ENCODE measurements at regions not wholly inside any gene's neighbourhood (a gene's known extent, or its start where the extent isn't known, plus 50 kb on each side); places are given as distances from the start of the nearest gene placed in this dataset.

DNA sequence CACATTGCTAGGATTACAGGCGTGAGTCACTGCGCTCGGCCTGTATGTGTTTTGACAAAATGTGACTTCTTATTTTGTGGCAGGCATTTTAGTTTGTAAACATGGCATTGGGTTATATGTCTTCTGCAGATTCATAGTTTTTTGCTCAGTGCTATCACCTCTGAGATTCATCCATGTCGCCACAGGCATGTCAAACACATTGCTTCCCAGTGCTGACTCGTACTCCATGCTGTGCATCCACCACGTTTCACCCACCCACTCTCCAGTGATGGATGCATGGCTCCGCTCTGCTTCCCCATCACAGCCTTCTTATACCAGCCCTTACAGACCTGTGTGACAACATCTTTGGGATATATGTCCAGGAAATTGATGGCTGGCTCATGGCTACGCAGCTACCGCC is 158.8 kb downstream of the GAS1 start:
- no peaks in the 10 kb centered on the region for H3K27me3 ChIP-seq (ENCODE audit: control insufficient read depth, insufficient read depth, low read length)
- no peaks in the 10 kb centered on the region for H3K36me3 ChIP-seq (ENCODE audit: control insufficient read depth, insufficient read depth, low read length)
- H3K4me3 ChIP-seq (ENCODE audit: low read length) = no peak overlapping the region
- H3K4me1 ChIP-seq (ENCODE audit: control insufficient read depth, insufficient read depth, low read length) = no peaks in the 10 kb centered on the region
- H3K9ac ChIP-seq (ENCODE audit: low read length) = no peak overlapping the region
- no peaks in the 10 kb centered on the region for H3K9me3 ChIP-seq (ENCODE audit: control insufficient read depth, low read length)

DNA sequence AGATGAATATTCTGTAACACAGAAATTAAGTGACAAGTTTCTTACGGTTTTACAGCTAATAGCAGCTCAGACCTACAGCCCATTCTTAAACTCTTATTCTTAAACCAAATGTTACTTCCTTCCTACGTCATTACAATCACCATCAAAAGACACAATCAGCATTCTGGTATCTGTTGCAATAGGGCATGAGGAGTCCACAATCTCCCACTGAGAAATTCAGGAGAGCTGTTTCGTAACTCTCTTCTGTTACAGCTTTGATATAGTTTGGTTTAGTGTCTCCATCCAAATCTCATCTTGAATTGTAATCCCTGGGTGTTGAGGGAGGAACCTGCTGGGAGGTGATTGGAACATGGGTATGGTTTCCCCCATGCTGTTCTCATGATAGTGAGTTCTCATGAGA is 163.4 kb downstream of the GAS1 start:
- H3K9me3 ChIP-seq (ENCODE audit: control insufficient read depth, low read length) = no peaks in the 10 kb centered on the region
- no peaks in the 10 kb centered on the region for H3K4me1 ChIP-seq (ENCODE audit: control insufficient read depth, insufficient read depth, low read length)
- H3K27me3 ChIP-seq (ENCODE audit: control insufficient read depth, insufficient read depth, low read length) = no peaks in the 10 kb centered on the region
- H3K36me3 ChIP-seq (ENCODE audit: control insufficient read depth, insufficient read depth, low read length) = no peaks in the 10 kb centered on the region
- H3K4me3 ChIP-seq (ENCODE audit: low read length) = no peak overlapping the region
- H3K9ac ChIP-seq (ENCODE audit: low read length) = no peak overlapping the region

- H3K4me1 ChIP-seq (ENCODE audit: control insufficient read depth, insufficient read depth, low read length) = no peaks in the 10 kb centered on the region
- no peak overlapping the region for H3K9ac ChIP-seq (ENCODE audit: low read length)
- H3K27me3 ChIP-seq (ENCODE audit: control insufficient read depth, insufficient read depth, low read length) = no peaks in the 10 kb centered on the region
- no peaks in the 10 kb centered on the region for H3K9me3 ChIP-seq (ENCODE audit: control insufficient read depth, low read length)
- no peak overlapping the region for H3K4me3 ChIP-seq (ENCODE audit: low read length)
- H3K36me3 ChIP-seq (ENCODE audit: control insufficient read depth, insufficient read depth, low read length) = no peaks in the 10 kb centered on the region
Measured at GRCh38 chr9:86782831-86783230, 164.5 kb downstream of the GAS1 start.

DNA sequence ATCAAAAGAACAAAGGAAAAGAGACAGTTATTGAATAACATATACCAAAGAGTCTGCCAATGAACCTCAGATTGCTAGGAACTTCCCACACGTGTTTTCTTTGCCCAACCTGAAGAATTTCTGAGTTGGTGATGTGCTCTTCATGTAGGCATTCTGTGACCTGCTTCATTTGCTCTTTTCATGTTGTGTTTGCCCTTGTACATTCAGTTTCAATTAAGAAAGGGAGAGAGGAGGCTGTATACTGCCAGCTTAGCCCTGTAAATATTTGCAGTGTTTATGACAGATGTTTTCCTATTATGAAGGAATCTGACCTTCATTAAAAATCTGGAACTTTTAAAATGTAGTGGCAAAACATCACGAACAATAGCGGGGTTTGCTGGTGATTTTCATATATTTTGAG is 168.5 kb downstream of the GAS1 start:
- Histone ChIP-seq H3K9ac (ENCODE audit: low read length) (no peak overlapping the region), H3K9me3 (ENCODE audit: control insufficient read depth, low read length) (no peaks in the 10 kb centered on the region), H3K4me1 (ENCODE audit: control insufficient read depth, insufficient read depth, low read length) (no peaks in the 10 kb centered on the region), H3K27me3 (ENCODE audit: control insufficient read depth, insufficient read depth, low read length) (no peaks in the 10 kb centered on the region), H3K4me3 (ENCODE audit: low read length) (no peak overlapping the region), H3K36me3 (ENCODE audit: control insufficient read depth, insufficient read depth, low read length) (no peaks in the 10 kb centered on the region)

DNA sequence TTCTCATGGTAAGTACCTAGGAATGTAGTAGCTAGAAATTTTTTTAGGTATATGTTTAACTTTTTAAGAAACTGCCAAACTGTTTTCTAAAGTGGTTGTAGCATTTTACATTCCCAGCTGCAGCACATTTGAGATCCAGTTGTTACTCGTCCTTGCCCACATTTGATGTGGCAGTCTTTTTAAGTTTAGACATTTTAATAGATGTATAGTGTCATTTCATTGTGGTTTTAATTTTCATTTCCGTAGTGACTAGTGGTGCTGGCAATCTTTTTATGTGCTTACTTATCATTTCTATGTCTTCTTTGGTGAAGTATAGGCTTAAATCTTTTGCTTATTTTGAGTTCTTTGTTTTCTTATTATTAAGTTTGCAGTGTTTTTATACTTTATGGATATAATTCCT is 171.6 kb downstream of the GAS1 start:
- Histone ChIP-seq H3K4me3 (ENCODE audit: low read length) (no peak overlapping the region), H3K4me1 (ENCODE audit: control insufficient read depth, insufficient read depth, low read length) (no peaks in the 10 kb centered on the region), H3K9ac (ENCODE audit: low read length) (no peak overlapping the region), H3K36me3 (ENCODE audit: control insufficient read depth, insufficient read depth, low read length) (no peaks in the 10 kb centered on the region), H3K9me3 (ENCODE audit: control insufficient read depth, low read length) (no peaks in the 10 kb centered on the region), H3K27me3 (ENCODE audit: control insufficient read depth, insufficient read depth, low read length) (no peaks in the 10 kb centered on the region)

DNA sequence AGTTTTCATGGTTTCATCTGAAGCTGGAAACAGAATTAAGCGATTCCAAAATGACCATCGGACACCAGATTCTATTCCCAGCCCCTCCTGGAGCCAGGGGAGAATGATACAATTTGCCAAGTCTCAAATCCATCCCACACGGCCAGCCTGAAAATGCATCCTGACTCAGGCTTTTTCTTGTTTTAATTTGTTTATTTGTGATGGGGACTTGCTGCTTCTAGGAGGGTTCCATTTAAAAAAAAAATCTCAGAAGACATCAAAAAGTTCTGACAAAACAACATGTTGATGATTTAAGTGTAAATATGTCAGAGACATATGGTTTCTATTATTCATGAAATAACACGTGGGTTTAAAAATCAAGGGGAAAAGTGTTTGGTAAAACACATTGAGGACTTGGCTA is 173.2 kb downstream of the GAS1 start:
- Histone ChIP-seq H3K36me3 (ENCODE audit: control insufficient read depth, insufficient read depth, low read length) (no peaks in the 10 kb centered on the region), H3K9me3 (ENCODE audit: control insufficient read depth, low read length) (no peaks in the 10 kb centered on the region), H3K27me3 (ENCODE audit: control insufficient read depth, insufficient read depth, low read length) (no peaks in the 10 kb centered on the region), H3K9ac (ENCODE audit: low read length) (no peak overlapping the region), H3K4me1 (ENCODE audit: control insufficient read depth, insufficient read depth, low read length) (no peaks in the 10 kb centered on the region), H3K4me3 (ENCODE audit: low read length) (no peak overlapping the region)

DNA sequence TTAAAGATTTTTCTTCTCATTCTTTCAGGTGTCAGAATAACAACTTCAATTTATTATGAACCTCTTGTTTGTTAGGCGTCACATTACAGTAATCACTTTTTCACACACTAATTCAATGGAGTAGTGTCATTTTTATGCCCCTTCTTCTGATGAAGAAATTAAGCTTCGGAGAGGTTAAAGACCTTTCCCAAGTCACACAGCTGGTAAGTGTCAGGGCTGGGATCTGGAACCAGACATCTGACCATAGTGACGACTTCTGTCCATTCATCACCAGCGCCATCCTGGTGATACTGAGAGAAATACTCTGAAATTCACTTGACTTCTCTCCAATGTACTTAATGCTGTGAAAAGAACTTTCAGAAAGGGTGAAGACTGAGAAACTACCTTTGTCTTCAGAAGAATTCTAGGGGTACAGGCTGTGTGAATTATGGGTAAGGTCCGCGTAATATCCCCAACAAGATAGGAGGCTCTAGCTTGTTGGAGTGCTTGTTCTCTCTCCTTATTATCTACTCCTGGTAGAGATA is 173.8 kb downstream of the GAS1 start:
- no peaks in the 10 kb centered on the region for H3K9me3 ChIP-seq (ENCODE audit: control insufficient read depth, low read length)

DNA sequence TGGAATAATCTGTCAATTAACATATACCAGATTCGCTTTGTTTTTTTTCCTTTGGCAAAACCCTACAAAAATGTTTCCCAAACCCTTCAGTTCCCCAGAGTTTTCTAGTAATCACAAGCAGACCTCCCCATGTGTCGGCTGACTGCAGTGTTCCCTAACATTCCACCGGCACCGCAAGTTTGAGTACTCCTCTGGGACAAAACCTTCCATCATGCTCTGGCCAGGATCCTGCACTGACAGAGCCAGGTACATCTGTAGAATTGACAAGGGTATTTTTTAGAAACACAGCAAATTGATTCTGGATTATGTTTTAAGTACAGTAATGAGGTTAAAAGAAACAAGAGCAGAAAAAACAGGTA is 174.7 kb downstream of the GAS1 start:
- Histone ChIP-seq H3K4me3 (ENCODE audit: low read length) (no peak overlapping the region), H3K9me3 (ENCODE audit: control insufficient read depth, low read length) (no peaks in the 10 kb centered on the region), H3K36me3 (ENCODE audit: control insufficient read depth, insufficient read depth, low read length) (no peaks in the 10 kb centered on the region), H3K4me1 (ENCODE audit: control insufficient read depth, insufficient read depth, low read length) (no peaks in the 10 kb centered on the region), H3K27me3 (ENCODE audit: control insufficient read depth, insufficient read depth, low read length) (no peaks in the 10 kb centered on the region), H3K9ac (ENCODE audit: low read length) (no peak overlapping the region)

More for the DNA sequence above, 173.8 kb downstream of the GAS1 start:
- Histone ChIP-seq H3K27me3 (ENCODE audit: control insufficient read depth, insufficient read depth, low read length) (no peaks in the 10 kb centered on the region), H3K36me3 (ENCODE audit: control insufficient read depth, insufficient read depth, low read length) (no peaks in the 10 kb centered on the region), H3K4me3 (ENCODE audit: low read length) (no peak overlapping the region), H3K9ac (ENCODE audit: low read length) (no peak overlapping the region), H3K4me1 (ENCODE audit: control insufficient read depth, insufficient read depth, low read length) (no peaks in the 10 kb centered on the region)

- Histone ChIP-seq H3K4me1 (ENCODE audit: control insufficient read depth, insufficient read depth, low read length) (no peaks in the 10 kb centered on the region), H3K9me3 (ENCODE audit: control insufficient read depth, low read length) (no peaks in the 10 kb centered on the region)
Measured at GRCh38 chr9:86771941-86772634, 175.2 kb downstream of the GAS1 start.

DNA sequence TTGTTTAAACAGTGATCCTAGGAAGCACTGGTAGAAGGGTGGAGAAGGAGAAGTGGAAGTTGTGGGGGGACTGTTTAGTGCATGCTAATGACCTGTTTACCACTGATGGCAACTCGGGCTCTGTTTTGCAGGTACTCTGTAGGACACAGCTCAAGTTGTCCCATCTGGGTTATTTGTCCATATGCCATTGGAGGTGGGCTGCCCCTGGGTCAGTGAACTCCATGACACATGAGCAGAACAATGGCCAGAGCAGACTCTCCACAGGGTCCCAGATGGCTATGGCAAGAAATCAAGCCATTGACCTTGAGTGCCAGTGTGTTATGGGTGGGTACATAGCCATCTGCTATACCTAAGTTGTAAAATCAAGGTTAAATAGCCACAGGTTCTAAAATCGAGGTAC is 175.9 kb downstream of the GAS1 start:
- no peaks in the 10 kb centered on the region for H3K4me1 ChIP-seq (ENCODE audit: control insufficient read depth, insufficient read depth, low read length)
- no peak overlapping the region for H3K9ac ChIP-seq (ENCODE audit: low read length)
- no peak overlapping the region for H3K4me3 ChIP-seq (ENCODE audit: low read length)
- H3K27me3 ChIP-seq (ENCODE audit: control insufficient read depth, insufficient read depth, low read length) = no peaks in the 10 kb centered on the region
- no peaks in the 10 kb centered on the region for H3K9me3 ChIP-seq (ENCODE audit: control insufficient read depth, low read length)
- H3K36me3 ChIP-seq (ENCODE audit: control insufficient read depth, insufficient read depth, low read length) = no peaks in the 10 kb centered on the region

More at GRCh38 chr9:86771941-86772634, 175.2 kb downstream of the GAS1 start:
- Histone ChIP-seq H3K9ac (ENCODE audit: low read length) (no peak overlapping the region), H3K36me3 (ENCODE audit: control insufficient read depth, insufficient read depth, low read length) (no peaks in the 10 kb centered on the region), H3K27me3 (ENCODE audit: control insufficient read depth, insufficient read depth, low read length) (no peaks in the 10 kb centered on the region), H3K4me3 (ENCODE audit: low read length) (no peak overlapping the region)

DNA sequence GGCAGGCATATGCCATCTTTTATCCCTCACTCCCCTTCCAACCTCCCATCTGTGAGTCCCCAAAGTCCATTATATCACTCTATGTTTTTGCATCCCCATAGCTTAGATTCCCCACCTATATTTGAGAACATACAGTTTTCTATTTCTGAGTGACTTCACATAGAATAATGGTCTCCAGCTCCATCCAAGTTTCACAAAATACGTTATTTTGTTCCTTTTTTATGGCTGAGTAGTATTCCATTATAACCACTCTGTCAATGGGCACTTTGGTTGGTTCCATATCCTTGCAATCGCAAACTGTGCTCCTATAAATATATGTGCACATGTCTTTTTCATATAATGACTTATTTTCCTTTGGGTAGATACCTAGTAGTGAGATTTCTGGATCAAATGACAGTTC is 178.6 kb downstream of the GAS1 start:
- Histone ChIP-seq H3K36me3 (ENCODE audit: control insufficient read depth, insufficient read depth, low read length) (no peaks in the 10 kb centered on the region), H3K4me3 (ENCODE audit: low read length) (no peak overlapping the region), H3K9ac (ENCODE audit: low read length) (no peak overlapping the region), H3K27me3 (ENCODE audit: control insufficient read depth, insufficient read depth, low read length) (no peaks in the 10 kb centered on the region), H3K9me3 (ENCODE audit: control insufficient read depth, low read length) (no peaks in the 10 kb centered on the region), H3K4me1 (ENCODE audit: control insufficient read depth, insufficient read depth, low read length) (no peaks in the 10 kb centered on the region)

DNA sequence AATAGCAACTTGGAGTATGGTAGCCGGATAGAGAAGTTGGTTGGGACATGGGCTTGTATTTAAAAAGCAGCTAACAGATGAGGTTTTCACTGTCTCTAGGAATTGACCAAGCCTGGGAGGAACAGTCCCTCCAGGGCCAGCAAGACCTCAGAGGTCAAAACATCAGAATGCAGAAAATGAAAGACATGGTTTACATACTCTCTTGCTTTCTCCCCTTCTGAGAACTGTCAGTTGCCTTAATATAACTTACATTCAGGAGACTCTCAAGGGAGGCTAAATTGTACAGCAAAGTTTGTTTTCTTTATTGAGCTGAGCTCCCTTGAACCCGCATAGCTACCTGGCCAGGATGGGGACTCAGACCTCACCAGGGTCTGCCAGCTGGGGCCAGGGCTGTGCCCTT is 179.3 kb downstream of the GAS1 start:
- Histone ChIP-seq H3K9me3 (ENCODE audit: control insufficient read depth, low read length) (no peaks in the 10 kb centered on the region), H3K36me3 (ENCODE audit: control insufficient read depth, insufficient read depth, low read length) (no peaks in the 10 kb centered on the region), H3K27me3 (ENCODE audit: control insufficient read depth, insufficient read depth, low read length) (no peaks in the 10 kb centered on the region), H3K9ac (ENCODE audit: low read length) (no peak overlapping the region), H3K4me1 (ENCODE audit: control insufficient read depth, insufficient read depth, low read length) (no peaks in the 10 kb centered on the region), H3K4me3 (ENCODE audit: low read length) (no peak overlapping the region)

DNA sequence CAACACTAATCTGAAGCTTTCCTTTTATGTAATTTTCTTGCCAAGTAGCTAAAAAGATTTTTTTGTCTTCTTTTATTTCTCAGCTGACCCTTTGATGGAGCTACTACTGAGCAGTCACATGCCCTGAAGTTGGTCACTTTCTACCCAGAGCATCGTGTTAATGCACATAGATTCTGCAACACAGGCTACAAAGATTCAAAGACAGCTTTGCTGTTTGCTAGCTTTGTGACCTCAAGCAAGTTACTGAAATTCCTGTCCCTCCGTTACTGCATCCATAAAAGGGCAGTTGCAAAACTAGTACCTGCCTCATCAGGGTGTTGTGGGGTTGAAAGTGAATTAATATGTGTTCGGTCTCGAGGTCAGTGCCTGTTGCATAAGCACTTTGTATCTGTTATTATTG is 179.9 kb downstream of the GAS1 start:
- no peaks in the 10 kb centered on the region for H3K36me3 ChIP-seq (ENCODE audit: control insufficient read depth, insufficient read depth, low read length)
- no peaks in the 10 kb centered on the region for H3K4me1 ChIP-seq (ENCODE audit: control insufficient read depth, insufficient read depth, low read length)
- H3K9me3 ChIP-seq (ENCODE audit: control insufficient read depth, low read length) = no peaks in the 10 kb centered on the region
- H3K27me3 ChIP-seq (ENCODE audit: control insufficient read depth, insufficient read depth, low read length) = no peaks in the 10 kb centered on the region
- no peak overlapping the region for H3K4me3 ChIP-seq (ENCODE audit: low read length)
- no peak overlapping the region for H3K9ac ChIP-seq (ENCODE audit: low read length)
